Peyer's patch (tissue), 4 donors: ENCODE measurements at regions not wholly inside any gene's neighbourhood (a gene's known extent, or its start where the extent isn't known, plus 50 kb on each side); places are given as distances from the start of the nearest gene placed in this dataset.

ENCODE experiments used
- DNase-seq, 3 donors: peaks; one replicate each; pipeline ENCODE4 v3.0.0-alpha.2; 2017 to 2019
- H3K27ac ChIP-seq, 4 donors: fragments of 200-600 bp; sonication (generic); one replicate each; pipeline ENCODE4 v1.5.1; 2016 to 2019
- H3K27me3 ChIP-seq, 2 donors: fragments of 200-600 bp; sonication (generic); one replicate each; pipeline ENCODE4 v1.5.1; 2019
- H3K36me3 ChIP-seq, 3 donors: fragments of 200-600 bp; sonication (generic); one replicate each; pipeline ENCODE4 v1.5.1; 2016 to 2019
- H3K4me1 ChIP-seq, 4 donors: fragments of 200-600 bp; sonication (generic); one replicate each; pipeline ENCODE4 v1.5.1; 2016 to 2019
- H3K4me3 ChIP-seq, 4 donors: fragments of 200-600 bp; sonication (generic); 1 replicate in 3 of 4; 2 replicates in 1 of 4; pipeline ENCODE4 v1.5.1; 2016 to 2019; ENCODE audit warnings: mild to moderate bottlenecking in 1 of 4
- H3K9me3 ChIP-seq, 4 donors: fragments of 200-600 bp; sonication (generic); one replicate each; pipeline ENCODE4 v1.5.1; 2016 to 2019; ENCODE audit warnings: mild to moderate bottlenecking in 1 of 4
- CTCF ChIP-seq, 6 experiments: fragments of 450-650 bp in 4 of 6; fragments of 200-600 bp in 2 of 6; sonication (generic) in 1 of 6; IDR thresholded peaks; one replicate each; pipeline ENCODE4 v1.5.1; 2017 to 2019; ENCODE audit warnings: antibody characterized with exemption in 6 of 6, mild to moderate bottlenecking in 3 of 6, moderate library complexity in 1 of 6
- POLR2A ChIP-seq, 2 donors: fragments of 450-650 bp; IDR thresholded peaks; one replicate each; pipeline ENCODE4 v1.5.1; 2017; ENCODE audit warnings: antibody characterized with exemption in 2 of 2, mild to moderate bottlenecking in 2 of 2, moderate library complexity in 2 of 2

- Histone ChIP-seq H3K9me3 (no peaks in the 10 kb centered on the region), H3K36me3 (no peaks in the 10 kb centered on the region), H3K4me3 (no peak overlapping the region), H3K27me3 (no peaks in the 10 kb centered on the region), H3K27ac (no peak overlapping the region), H3K4me1 (no peaks in the 10 kb centered on the region)
- no peak for DNase-seq
- no peak for TF ChIP-seq POLR2A (IDR thresholded peaks at IDR 0.05)
- TF ChIP-seq CTCF (IDR thresholded peaks at IDR 0.05), result no peak
Observed at GRCh38 chrX:45668686-45669443, 468.2 kb upstream of the DIPK2B start.

GRCh38 chrX:45667666-45668065 is 467.0 kb upstream of the DIPK2B start:
- H3K27me3 ChIP-seq, result no peaks in the 10 kb centered on the region
- no peak for DNase-seq
- H3K36me3 ChIP-seq, result no peaks in the 10 kb centered on the region
- H3K4me3 ChIP-seq, result no peak overlapping the region
- H3K27ac ChIP-seq, result no peak overlapping the region
- no peaks in the 10 kb centered on the region for H3K9me3 ChIP-seq
- TF ChIP-seq CTCF (IDR thresholded peaks at IDR 0.05) (no peak), POLR2A (IDR thresholded peaks at IDR 0.05) (no peak)
- H3K4me1 ChIP-seq, result no peaks in the 10 kb centered on the region

GRCh38 chrX:45664727-45665290 is 464.1 kb upstream of the DIPK2B start:
- no peak for DNase-seq
- TF ChIP-seq POLR2A (IDR thresholded peaks at IDR 0.05) (no peak), CTCF (IDR thresholded peaks at IDR 0.05) (no peak)
- Histone ChIP-seq H3K27ac (no peak overlapping the region), H3K4me1 (no peaks in the 10 kb centered on the region), H3K4me3 (no peak overlapping the region), H3K9me3 (no peaks in the 10 kb centered on the region), H3K36me3 (no peaks in the 10 kb centered on the region), H3K27me3 (no peaks in the 10 kb centered on the region)

- no peaks in the 10 kb centered on the region for H3K9me3 ChIP-seq
- H3K4me3 ChIP-seq, result no peak overlapping the region
- no peak overlapping the region for H3K27ac ChIP-seq
- no peaks in the 10 kb centered on the region for H3K36me3 ChIP-seq
- DNase-seq, result no peak
- TF ChIP-seq POLR2A (IDR thresholded peaks at IDR 0.05) (no peak), CTCF (IDR thresholded peaks at IDR 0.05) (no peak)
- no peaks in the 10 kb centered on the region for H3K27me3 ChIP-seq
- no peaks in the 10 kb centered on the region for H3K4me1 ChIP-seq
Observed at GRCh38 chrX:45660477-45660876, 459.8 kb upstream of the DIPK2B start.

- no peak for DNase-seq
- TF ChIP-seq POLR2A (IDR thresholded peaks at IDR 0.05) (no peak), CTCF (IDR thresholded peaks at IDR 0.05) (no peak)
- Histone ChIP-seq H3K9me3 (no peaks in the 10 kb centered on the region), H3K36me3 (no peaks in the 10 kb centered on the region), H3K27ac (no peak overlapping the region), H3K4me1 (no peaks in the 10 kb centered on the region), H3K4me3 (no peak overlapping the region), H3K27me3 (no peaks in the 10 kb centered on the region)
Observed at GRCh38 chrX:45633419-45633818, 432.7 kb upstream of the DIPK2B start.
